Fibroblast of pulmonary artery (primary cell): ENCODE measurements at regions not wholly inside any gene's neighbourhood (a gene's known extent, or its start where the extent isn't known, plus 50 kb on each side); places are given as distances from the start of the nearest gene placed in this dataset.

Experiments
- DNase-seq: peaks from one replicate; pipeline ENCODE4 v3.0.0-alpha.2; 2010; ENCODE audit warnings: low read depth
- H3K4me3 ChIP-seq: replicated peaks from 2 replicates; pipeline ENCODE4 v1.5.1; 2011; ENCODE audit warnings: low read depth, mild to moderate bottlenecking, control low read depth, low read length, moderate library complexity
- CTCF ChIP-seq: IDR thresholded peaks from 2 replicates; pipeline ENCODE4 v1.5.1; 2011; ENCODE audit warnings: mild to moderate bottlenecking, control low read depth, low read length, inconsistent platforms; ENCODE audit errors: missing control alignments

GRCh38 chr17:33682599-33682998, 389.5 kb upstream of the ASIC2 start:
- no peak for DNase-seq
- H3K4me3 ChIP-seq, result no peak overlapping the region
- TF ChIP-seq CTCF, result no peak

- DNase-seq, result no peak
- no peak for TF ChIP-seq CTCF
- no peak overlapping the region for H3K4me3 ChIP-seq
These were observed 391.6 kb upstream of the ASIC2 start for GRCh38 chr17:33684735-33685134.

- DNase-seq, result no peak
- TF ChIP-seq CTCF, result peak; percentile 14
- H3K4me3 ChIP-seq, result no peak overlapping the region
These were observed 393.1 kb upstream of the ASIC2 start for GRCh38 chr17:33686171-33686570.

- no peak for DNase-seq
- no peak overlapping the region for H3K4me3 ChIP-seq
- TF ChIP-seq CTCF, result no peak
These were observed 394.7 kb upstream of the ASIC2 start for GRCh38 chr17:33687831-33688230.

GRCh38 chr17:33688771-33689170, 395.7 kb upstream of the ASIC2 start:
- no peak for DNase-seq
- TF ChIP-seq CTCF, result no peak
- H3K4me3 ChIP-seq, result no peak overlapping the region

- no peak for DNase-seq
- peak; percentile 1 for TF ChIP-seq CTCF
- no peak overlapping the region for H3K4me3 ChIP-seq
These were observed 396.6 kb upstream of the ASIC2 start for GRCh38 chr17:33689725-33690124.

- no peak for TF ChIP-seq CTCF
- no peak overlapping the region for H3K4me3 ChIP-seq
- no peak for DNase-seq
These were observed 402.3 kb upstream of the ASIC2 start for GRCh38 chr17:33695431-33695830.
